CD14-positive monocyte (primary cell): ENCODE measurements at regions not wholly inside any gene's neighbourhood (a gene's known extent, or its start where the extent isn't known, plus 50 kb on each side); places are given as distances from the start of the nearest gene placed in this dataset.

ENCODE experiments used
- DNase-seq, 3 donors: peaks; one replicate each; pipeline ENCODE4 v3.0.0-alpha.2; 2011 to 2022
- H2AFZ ChIP-seq: 2 replicates; pipeline ENCODE4 v1.6.0; 2012; ENCODE audit warnings: mild to moderate bottlenecking, low read depth, low read length, inconsistent platforms; ENCODE audit not compliant: insufficient read depth, poor library complexity, severe bottlenecking
- H3K27ac ChIP-seq, 2 donors: 1 replicate in 1 of 2; 2 replicates in 1 of 2; pipeline ENCODE4 v1.5.1; 2012 to 2013; ENCODE audit warnings: low read length in 2 of 2, control low read depth in 1 of 2, inconsistent platforms in 1 of 2, low read depth in 1 of 2, mild to moderate bottlenecking in 1 of 2
- H3K27me3 ChIP-seq, 2 donors: one replicate each; pipeline versions ENCODE4 v1.6.0 to v1.6.1; 2011 to 2013; ENCODE audit warnings: low read length in 2 of 2; ENCODE audit not compliant: control insufficient read depth in 2 of 2, insufficient read depth in 2 of 2
- H3K36me3 ChIP-seq, 2 donors: replicated peaks in 1 of 2; 1 replicate in 1 of 2; 2 replicates in 1 of 2; pipeline versions ENCODE4 v1.5.1 to v1.6.1; 2012 to 2013; ENCODE audit warnings: low read length in 2 of 2, control low read depth in 1 of 2, inconsistent platforms in 1 of 2, mild to moderate bottlenecking in 1 of 2; ENCODE audit not compliant: insufficient read depth in 2 of 2, control insufficient read depth in 1 of 2
- H3K4me1 ChIP-seq, 2 donors: 1 replicate in 1 of 2; 2 replicates in 1 of 2; pipeline versions ENCODE4 v1.5.1 to v1.6.1; 2012 to 2013; ENCODE audit warnings: low read length in 2 of 2, control low read depth in 1 of 2, inconsistent platforms in 1 of 2, mild to moderate bottlenecking in 1 of 2, moderate library complexity in 1 of 2; ENCODE audit not compliant: insufficient read depth in 2 of 2, control insufficient read depth in 1 of 2
- H3K4me2 ChIP-seq: replicated peaks from 2 replicates; pipeline ENCODE3; 2012; ENCODE audit warnings: low read length, moderate library complexity, mild to moderate bottlenecking; ENCODE audit not compliant: poor library complexity, severe bottlenecking; ENCODE audit errors: extremely low read depth
- H3K4me3 ChIP-seq, 3 experiments: fragments of 200-600 bp in 1 of 3; sonication (generic) in 1 of 3; replicated peaks in 1 of 3; 1 replicate in 2 of 3; 2 replicates in 1 of 3; pipeline ENCODE4 v1.5.1; 2011 to 2013; ENCODE audit warnings: low read length in 3 of 3, mild to moderate bottlenecking in 3 of 3, control low read depth in 2 of 3, low read depth in 2 of 3, inconsistent platforms in 1 of 3, moderate library complexity in 1 of 3
- H3K79me2 ChIP-seq: 2 replicates; pipeline ENCODE4 v1.6.0; 2012; ENCODE audit warnings: mild to moderate bottlenecking, control low read depth, inconsistent platforms, low read length, moderate library complexity; ENCODE audit not compliant: insufficient read depth
- H3K9ac ChIP-seq: 2 replicates; pipeline ENCODE4 v1.6.0; 2017; ENCODE audit warnings: low read length, mild to moderate bottlenecking; ENCODE audit not compliant: insufficient read depth, poor library complexity, severe bottlenecking
- H3K9me3 ChIP-seq, 2 donors: replicated peaks in 1 of 2; 1 replicate in 1 of 2; 2 replicates in 1 of 2; pipeline versions ENCODE4 v1.5.1 to v1.6.1; 2012 to 2013; ENCODE audit warnings: low read length in 2 of 2, control low read depth in 1 of 2; ENCODE audit not compliant: control insufficient read depth in 1 of 2, insufficient read depth in 1 of 2
- H4K20me1 ChIP-seq: 2 replicates; pipeline ENCODE4 v1.6.0; 2012; ENCODE audit warnings: mild to moderate bottlenecking, low read length, control low read depth, moderate library complexity; ENCODE audit not compliant: insufficient read depth
- H3K27ac Mint-ChIP-seq, 7 donors: one replicate each; pipeline ENCODE4 v1.8.0; 2020; ENCODE audit warnings: mild to moderate bottlenecking in 7 of 7, mixed read lengths in 7 of 7, moderate library complexity in 6 of 7, inconsistent platforms in 2 of 7
- H3K27me3 Mint-ChIP-seq, 3 donors: one replicate each; pipeline ENCODE4 v1.8.0; 2021 to 2022; ENCODE audit warnings: low read depth in 3 of 3, mild to moderate bottlenecking in 3 of 3, mixed read lengths in 3 of 3, moderate library complexity in 3 of 3, inconsistent platforms in 1 of 3
- H3K36me3 Mint-ChIP-seq, 2 donors: one replicate each; pipeline ENCODE4 v1.8.0; 2020; ENCODE audit warnings: mixed read lengths in 2 of 2, inconsistent platforms in 1 of 2, mild to moderate bottlenecking in 1 of 2
- H3K4me1 Mint-ChIP-seq: one replicate; pipeline ENCODE4 v1.8.0; 2020; ENCODE audit warnings: mild to moderate bottlenecking, mixed read lengths
- H3K4me3 Mint-ChIP-seq, 2 donors: one replicate each; pipeline ENCODE4 v1.8.0; 2020; ENCODE audit warnings: mild to moderate bottlenecking in 2 of 2, mixed read lengths in 2 of 2, moderate library complexity in 1 of 2
- H3K9me3 Mint-ChIP-seq, 7 donors: one replicate each; pipeline ENCODE4 v1.8.0; 2020 to 2022; ENCODE audit warnings: mixed read lengths in 7 of 7, mild to moderate bottlenecking in 6 of 7, moderate library complexity in 6 of 7, inconsistent platforms in 2 of 7
- WGBS: methylation state at CpG from one replicate; pipeline ENCODE4 v1.1.5; 2013; ENCODE audit warnings: missing lambda C conversion rate; ENCODE audit not compliant: insufficient coverage; 5-methylcytosine and 5-hydroxymethylcytosine counted together
- intact Hi-C, 2 donors: fragments of 100-400 bp; cut with micrococcal nuclease; formaldehyde crosslinking; loops; one replicate each; pipeline versions ENCODE4 v1.15.0 to v1.15.1; 2023
- TF ChIP-seq, protein P1 (sequence below): fragments of 200-600 bp; IDR thresholded peaks from one replicate; pipeline ENCODE4 v1.8.0; 2022; ENCODE audit warnings: antibody characterized with exemption, mild to moderate bottlenecking

DNA sequence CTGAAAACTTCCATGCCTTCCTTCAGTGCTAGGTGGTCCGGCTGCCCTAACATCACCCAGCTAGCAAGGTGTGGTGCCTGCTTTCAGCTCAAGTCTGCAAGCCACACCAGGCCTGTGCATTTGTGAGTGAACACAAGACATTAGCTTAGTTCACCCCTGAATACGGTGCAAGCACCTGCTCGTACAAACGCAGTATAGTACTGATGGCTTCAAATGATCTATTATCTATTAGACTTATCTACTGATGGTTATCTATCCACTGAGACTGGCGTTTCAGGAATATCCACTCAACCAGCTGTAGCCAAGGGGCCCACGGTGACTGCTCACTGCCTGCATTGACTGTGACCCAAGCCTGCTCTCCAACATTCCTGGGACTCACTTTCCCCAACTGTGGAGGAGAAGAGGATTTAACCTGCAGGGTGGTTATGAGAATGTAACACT lies 155.9 kb downstream of the SHOX start:
- Mint-ChIP-seq H3K27me3 (peaks cover 35 to 40% (median 37%) of the 10 kb centered on the region in 3 donors), H3K27ac (no peak overlapping the region), H3K9me3 (peaks cover 0 to 4% (median 2%) of the 10 kb centered on the region in 7 donors), H3K4me1 (no peaks in the 10 kb centered on the region), H3K36me3 (peaks cover 0 to 2% of the 10 kb centered on the region in 2 donors), H3K4me3 (no peak overlapping the region)
- Histone ChIP-seq H3K9ac (no peak overlapping the region), H4K20me1 (no peaks in the 10 kb centered on the region), H3K79me2 (no peaks in the 10 kb centered on the region), H3K9me3 (peaks cover 0 to 9% of the 10 kb centered on the region in 2 donors), H3K4me3 (no peak overlapping the region), H2AFZ (no peak overlapping the region), H3K36me3 (no peaks in the 10 kb centered on the region), H3K27ac (no peak overlapping the region), H3K4me2 (no peak overlapping the region), H3K4me1 (no peaks in the 10 kb centered on the region), H3K27me3 (peaks cover 18 to 27% of the 10 kb centered on the region in 2 donors)
- intact Hi-C loops = no loop called here
- TF ChIP-seq, protein P1, sequence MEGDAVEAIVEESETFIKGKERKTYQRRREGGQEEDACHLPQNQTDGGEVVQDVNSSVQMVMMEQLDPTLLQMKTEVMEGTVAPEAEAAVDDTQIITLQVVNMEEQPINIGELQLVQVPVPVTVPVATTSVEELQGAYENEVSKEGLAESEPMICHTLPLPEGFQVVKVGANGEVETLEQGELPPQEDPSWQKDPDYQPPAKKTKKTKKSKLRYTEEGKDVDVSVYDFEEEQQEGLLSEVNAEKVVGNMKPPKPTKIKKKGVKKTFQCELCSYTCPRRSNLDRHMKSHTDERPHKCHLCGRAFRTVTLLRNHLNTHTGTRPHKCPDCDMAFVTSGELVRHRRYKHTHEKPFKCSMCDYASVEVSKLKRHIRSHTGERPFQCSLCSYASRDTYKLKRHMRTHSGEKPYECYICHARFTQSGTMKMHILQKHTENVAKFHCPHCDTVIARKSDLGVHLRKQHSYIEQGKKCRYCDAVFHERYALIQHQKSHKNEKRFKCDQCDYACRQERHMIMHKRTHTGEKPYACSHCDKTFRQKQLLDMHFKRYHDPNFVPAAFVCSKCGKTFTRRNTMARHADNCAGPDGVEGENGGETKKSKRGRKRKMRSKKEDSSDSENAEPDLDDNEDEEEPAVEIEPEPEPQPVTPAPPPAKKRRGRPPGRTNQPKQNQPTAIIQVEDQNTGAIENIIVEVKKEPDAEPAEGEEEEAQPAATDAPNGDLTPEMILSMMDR = no peak
- 69% methylated on average over 2 of the region's 6 CpGs for WGBS
- no peak for DNase-seq

DNA sequence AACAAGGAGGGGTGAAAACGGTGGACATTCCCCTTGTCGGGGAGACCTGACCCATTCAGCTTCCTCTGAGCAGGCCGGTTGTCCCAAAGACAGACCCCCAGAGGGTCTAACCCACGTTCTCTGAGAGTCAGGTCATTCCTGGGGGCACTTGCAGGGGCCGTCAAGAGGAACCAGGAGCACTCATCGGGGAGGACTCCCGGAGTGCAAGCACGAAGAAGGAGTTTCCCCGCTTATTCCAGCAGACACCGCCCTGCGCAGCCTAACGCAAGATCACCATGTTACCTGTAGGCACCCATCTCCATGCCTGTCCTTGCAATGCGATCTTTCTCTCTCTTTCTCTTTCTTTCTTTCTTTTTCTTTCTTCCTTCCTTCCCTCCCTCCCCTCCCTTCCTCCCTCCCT lies 154.2 kb downstream of the SHOX start:
- Mint-ChIP-seq H3K9me3 (peaks cover 0 to 3% (median 0%) of the 10 kb centered on the region in 7 donors), H3K4me1 (no peaks in the 10 kb centered on the region), H3K27ac (no peak overlapping the region), H3K27me3 (peaks cover 23 to 36% (median 24%) of the 10 kb centered on the region in 3 donors), H3K4me3 (no peak overlapping the region), H3K36me3 (no peaks in the 10 kb centered on the region)
- Histone ChIP-seq H3K27me3 (peaks cover 1 to 10% of the 10 kb centered on the region in 2 donors), H3K4me2 (no peak overlapping the region), H2AFZ (no peak overlapping the region), H3K9ac (no peak overlapping the region), H4K20me1 (no peaks in the 10 kb centered on the region), H3K9me3 (no peaks in the 10 kb centered on the region), H3K4me1 (no peaks in the 10 kb centered on the region), H3K4me3 (no peak overlapping the region), H3K27ac (no peak overlapping the region), H3K36me3 (no peaks in the 10 kb centered on the region), H3K79me2 (no peaks in the 10 kb centered on the region)
- intact Hi-C loops = no loop called here
- TF ChIP-seq, protein P1 = no peak
- DNase-seq = no peak
- WGBS = 88% methylated on average over 12 of the region's 13 CpGs
